Endothelial cell of umbilical vein (primary cell): ENCODE measurements at regions not wholly inside any gene's neighbourhood (a gene's known extent, or its start where the extent isn't known, plus 50 kb on each side); places are given as distances from the start of the nearest gene placed in this dataset.

Experiments used
- BruUV-seq: library from RNA; stranded (reverse); fragments of 400-500 nt; replicated peaks from 2 replicates; lab custom pipeline; 2021; lab: Mats Ljungman, UMichigan
- CTCF ChIA-PET: fragments of 300-600, 350-600 bp; sonication (Branson Sonifier 250); formaldehyde crosslinking; loops from one replicate; lab custom pipeline; 2021; ENCODE audit warnings: antibody characterized with exemption, inconsistent platforms; lab: Charles Lee
- POLR2A ChIA-PET: fragments of 300-600, 350-600 bp; sonication (Branson Sonifier 250); formaldehyde crosslinking; loops from one replicate; lab custom pipeline; 2021; ENCODE audit warnings: antibody characterized with exemption, inconsistent platforms; lab: Charles Lee
- DNase-seq: peaks from one replicate; pipeline ENCODE4 v3.0.0-alpha.2; 2011; ENCODE audit warnings: low read depth, low spot score
- FAIRE-seq: peaks from 2 replicates; lab custom pipeline; 2011; peaks lifted over from hg19 to GRCh38; lab: Jason Lieb, UNC
- H2AFZ ChIP-seq: 2 replicates; pipeline ENCODE4 v1.6.0; 2012; ENCODE audit warnings: low read depth, low read length, control low read depth, inconsistent platforms
- H3K27ac ChIP-seq: 2 replicates; pipeline ENCODE4 v1.5.1; 2011; ENCODE audit warnings: low read depth, mild to moderate bottlenecking, control low read depth, low read length, moderate library complexity; ENCODE audit not compliant: insufficient read depth
- H3K27me3 ChIP-seq, 2 experiments: 2 replicates each; pipeline versions ENCODE4 v1.6.0 to v1.6.1; 2011; ENCODE audit warnings: low read length in 2 of 2, mixed read lengths in 1 of 2; ENCODE audit not compliant: control insufficient read depth in 2 of 2, insufficient read depth in 2 of 2
- H3K36me3 ChIP-seq, 2 experiments: 2 replicates in 1 of 2; 3 replicates in 1 of 2; pipeline ENCODE4 v1.5.1; 2011; ENCODE audit warnings: low read length in 2 of 2, mild to moderate bottlenecking in 1 of 2, moderate library complexity in 1 of 2; ENCODE audit not compliant: control insufficient read depth in 2 of 2, insufficient read depth in 2 of 2; ENCODE audit errors: extremely low read depth in 1 of 2
- H3K4me1 ChIP-seq: 3 replicates; pipeline ENCODE4 v1.5.1; 2011; ENCODE audit warnings: mild to moderate bottlenecking, low read length; ENCODE audit not compliant: control insufficient read depth, insufficient read depth; ENCODE audit errors: extremely low read depth
- H3K4me2 ChIP-seq: 2 replicates; pipeline ENCODE4 v1.6.1; 2011; ENCODE audit warnings: low read length, control low read depth, mixed read lengths; ENCODE audit not compliant: insufficient read depth
- H3K4me3 ChIP-seq, 3 experiments: fragments of 200-600 bp in 1 of 3; sonication (generic), shearing (Covaris generic) in 1 of 3; replicated peaks in 1 of 3; 2 replicates each; pipeline ENCODE4 v1.5.1; 2011 to 2016; ENCODE audit warnings: control low read depth in 3 of 3, low read length in 3 of 3, mild to moderate bottlenecking in 2 of 3, inconsistent platforms in 1 of 3, low read depth in 1 of 3, moderate library complexity in 1 of 3; ENCODE audit not compliant: insufficient read depth in 1 of 3
- H3K79me2 ChIP-seq: 2 replicates; pipeline ENCODE4 v1.6.0; 2012; ENCODE audit warnings: low read length, inconsistent platforms; ENCODE audit not compliant: control insufficient read depth, insufficient read depth
- H3K9ac ChIP-seq: replicated peaks from 2 replicates; pipeline ENCODE3; 2011; ENCODE audit warnings: low read length, control low read depth; ENCODE audit not compliant: insufficient read depth; ENCODE audit errors: extremely low read depth
- H3K9me1 ChIP-seq: replicated peaks from 3 replicates; pipeline ENCODE4 v1.6.0; 2011; ENCODE audit warnings: mild to moderate bottlenecking, low read length; ENCODE audit not compliant: control insufficient read depth, insufficient read depth; ENCODE audit errors: extremely low read depth
- H3K9me3 ChIP-seq: replicated peaks from 2 replicates; pipeline ENCODE4 v1.5.1; 2012; ENCODE audit warnings: low read length, inconsistent platforms; ENCODE audit not compliant: control insufficient read depth, insufficient read depth
- H4K20me1 ChIP-seq: replicated peaks from 2 replicates; pipeline ENCODE3; 2011; ENCODE audit warnings: mild to moderate bottlenecking, low read length; ENCODE audit not compliant: control insufficient read depth, insufficient read depth; ENCODE audit errors: extremely low read depth
- CTCF ChIP-seq, 2 donors: IDR thresholded peaks; 1 replicate in 1 of 2; 2 replicates in 1 of 2; pipeline ENCODE4 v1.5.1; 2011; ENCODE audit warnings: low read length in 2 of 2, mild to moderate bottlenecking in 2 of 2, moderate library complexity in 2 of 2, control low read depth in 1 of 2, inconsistent platforms in 1 of 2, low read depth in 1 of 2; ENCODE audit not compliant: insufficient read depth in 1 of 2; ENCODE audit errors: extremely low read depth in 1 of 2
- EZH2 ChIP-seq: IDR thresholded peaks from 2 replicates; pipeline ENCODE4 v1.6.1; 2012; ENCODE audit warnings: borderline replicate concordance, low read depth, mild to moderate bottlenecking, moderate library complexity, low read length, inconsistent platforms; ENCODE audit not compliant: severe bottlenecking
- FOS ChIP-seq: IDR thresholded peaks from 2 replicates; pipeline ENCODE4 v1.6.1; 2011; ENCODE audit warnings: mild to moderate bottlenecking, low read length, moderate library complexity, borderline replicate concordance; ENCODE audit not compliant: insufficient read depth
- GATA2 ChIP-seq: IDR thresholded peaks from 2 replicates; pipeline ENCODE4 v1.7.0; 2011; ENCODE audit warnings: low read depth, mild to moderate bottlenecking, moderate library complexity, mixed read lengths, low read length; ENCODE audit not compliant: insufficient read length, insufficient read depth
- JUN ChIP-seq: IDR thresholded peaks from 2 replicates; pipeline ENCODE4 v1.6.1; 2011; ENCODE audit warnings: borderline replicate concordance, low read depth; ENCODE audit not compliant: insufficient read length, insufficient read depth
- MAX ChIP-seq: IDR thresholded peaks from 2 replicates; pipeline ENCODE4 v1.6.1; 2011; ENCODE audit not compliant: insufficient read depth, insufficient read length
- MYC ChIP-seq: IDR thresholded peaks from one replicate; pipeline ENCODE4 v1.6.1; 2011; ENCODE audit warnings: mild to moderate bottlenecking, low read depth, low read length
- POLR2A ChIP-seq: IDR thresholded peaks from 2 replicates; pipeline ENCODE4 v1.6.1; 2012; ENCODE audit warnings: low read depth, mild to moderate bottlenecking, control low read depth, low read length
- POLR2AphosphoS5 ChIP-seq: IDR thresholded peaks from 2 replicates; pipeline ENCODE4 v1.6.1; 2012; ENCODE audit warnings: low read depth, mild to moderate bottlenecking, control low read depth, low read length, moderate library complexity; ENCODE audit not compliant: insufficient read depth
- dilution Hi-C: fragments of 300-500 bp; cut with MboI; formaldehyde crosslinking; loops from one replicate; pipeline ENCODE4 v1.15.0; 2019; ENCODE audit warnings: low sequenced_read_pairs; ENCODE audit not compliant: extremely low pct_ligation_motif_present
- intact Hi-C: fragments of 100-400 bp; cut with micrococcal nuclease; formaldehyde crosslinking; loops from one replicate; pipeline ENCODE4 v1.10.0; 2022

- no peak overlapping the region for H3K27ac ChIP-seq
- intact Hi-C loops (no loop called here), dilution Hi-C loops (no loop called here)
- TF ChIP-seq JUN (no peak), MYC (no peak), MAX (no peak)
- POLR2A ChIA-PET = no interaction called here
- no peaks in the 10 kb centered on the region for H3K9me1 ChIP-seq
- FAIRE-seq (no peak), DNase-seq (no peak)
- H3K27me3 ChIP-seq = no peaks in the 10 kb centered on the region
- no peaks in the 10 kb centered on the region for H3K36me3 ChIP-seq
- BruUV-seq = no TSS peak
- no peak overlapping the region for H3K9ac ChIP-seq
- H3K4me2 ChIP-seq = no peak overlapping the region
- H3K4me3 ChIP-seq = no peak overlapping the region
- H3K79me2 ChIP-seq = no peaks in the 10 kb centered on the region
- CTCF ChIA-PET = interaction anchor here (0.9 to 1.3 kb wide), 3 partner anchors 11 to 13 kb away, joined by 3 to 4 read pairs (median 3); no protein-coding TSS in a partner anchor
- no peaks in the 10 kb centered on the region for H4K20me1 ChIP-seq
- H2AFZ ChIP-seq = no peak overlapping the region
- H3K9me3 ChIP-seq = no peaks in the 10 kb centered on the region
- H3K4me1 ChIP-seq = peaks cover 20% of the 10 kb centered on the region
Measured at GRCh38 chr15:35686347-35686746, 140.4 kb upstream of the DPH6 start.

- H2AFZ ChIP-seq = no peak overlapping the region
- ChIA-PET CTCF (no interaction called here), POLR2A (no interaction called here)
- H3K27ac ChIP-seq = no peak overlapping the region
- TF ChIP-seq MAX = no peak
- no peak for TF ChIP-seq GATA2
- no peak for TF ChIP-seq CTCF (IDR thresholded peaks at IDR 0.05; ENCODE audit: extremely low read depth in 1 of 2, insufficient read depth in 1 of 2, low read depth in 1 of 2, low read length in 2 of 2)
- no peak for TF ChIP-seq JUN
- TF ChIP-seq MYC = no peak
- no peak for TF ChIP-seq FOS
- TF ChIP-seq POLR2AphosphoS5 = no peak
- TF ChIP-seq EZH2 = no peak
- no peak for TF ChIP-seq POLR2A
- H3K36me3 ChIP-seq = no peaks in the 10 kb centered on the region
- BruUV-seq = no TSS peak
- H3K4me3 ChIP-seq = no peak overlapping the region
- dilution Hi-C loops = no loop called here
- no peak overlapping the region for H3K4me2 ChIP-seq
- no peak for DNase-seq
- H3K9me3 ChIP-seq = no peaks in the 10 kb centered on the region
- no peaks in the 10 kb centered on the region for H3K27me3 ChIP-seq
- FAIRE-seq = no peak
- peaks cover 39% of the 10 kb centered on the region for H3K4me1 ChIP-seq
- no peaks in the 10 kb centered on the region for H3K9me1 ChIP-seq
- H4K20me1 ChIP-seq = no peaks in the 10 kb centered on the region
- intact Hi-C loops = no loop called here
- H3K9ac ChIP-seq = no peak overlapping the region
- no peaks in the 10 kb centered on the region for H3K79me2 ChIP-seq
Measured at GRCh38 chr15:35689266-35689665, 143.3 kb upstream of the DPH6 start.
